Hematopoietic multipotent progenitor cell treated with erythropoietin and hydrocortisone succinate and interleukin-3 and kit ligand, for 4 days (in vitro differentiated cells): ENCODE measurements at regions not wholly inside any gene's neighbourhood (a gene's known extent, or its start where the extent isn't known, plus 50 kb on each side); places are given as distances from the start of the nearest gene placed in this dataset.
A peak's percentile ranks its signal among the peaks of the same experiment; 100 is the strongest.

Source experiments
- DNase-seq: peaks from one replicate; pipeline ENCODE4 v3.0.0-alpha.2; 2015

DNA sequence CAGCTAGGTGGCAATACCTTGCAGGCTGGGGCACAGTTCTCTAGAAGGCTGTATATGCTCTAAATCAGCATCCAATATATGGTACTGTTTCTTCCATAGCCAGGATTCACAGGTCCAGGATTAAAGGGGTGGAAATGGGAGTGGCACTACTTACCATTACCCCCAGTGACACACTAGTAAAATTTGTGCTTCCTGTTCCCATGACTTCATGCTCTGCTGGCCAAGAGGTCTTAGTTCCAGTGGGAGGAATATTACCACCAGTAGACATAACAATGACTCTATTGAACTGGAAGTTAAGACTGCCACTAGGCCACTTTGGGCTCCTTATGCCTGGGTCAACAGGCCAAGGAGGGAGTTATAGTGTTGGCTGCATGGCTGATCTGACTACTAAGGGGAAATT is 174.3 kb upstream of the TNFAIP3 start:
- no peak for DNase-seq

DNA sequence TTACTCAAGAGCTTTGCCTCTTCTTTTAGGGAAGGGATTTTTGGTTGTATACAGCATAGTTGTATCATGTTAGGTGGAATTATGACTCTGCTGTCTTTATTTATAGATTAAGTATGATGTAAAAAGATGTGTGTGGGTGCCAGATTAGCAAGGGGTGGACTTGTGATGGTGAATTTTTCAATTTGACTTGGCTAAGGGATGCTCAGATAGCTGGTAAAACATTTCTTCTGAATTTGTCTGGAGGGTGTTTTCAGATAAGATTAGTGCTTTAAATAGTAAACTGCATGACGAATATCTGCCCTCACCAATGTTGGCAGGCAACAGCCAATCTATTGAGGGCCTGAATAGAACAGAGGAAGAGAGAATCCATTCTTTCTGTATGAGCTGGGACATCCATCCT is 173.3 kb upstream of the TNFAIP3 start:
- DNase-seq, result peak; percentile 69

DNA sequence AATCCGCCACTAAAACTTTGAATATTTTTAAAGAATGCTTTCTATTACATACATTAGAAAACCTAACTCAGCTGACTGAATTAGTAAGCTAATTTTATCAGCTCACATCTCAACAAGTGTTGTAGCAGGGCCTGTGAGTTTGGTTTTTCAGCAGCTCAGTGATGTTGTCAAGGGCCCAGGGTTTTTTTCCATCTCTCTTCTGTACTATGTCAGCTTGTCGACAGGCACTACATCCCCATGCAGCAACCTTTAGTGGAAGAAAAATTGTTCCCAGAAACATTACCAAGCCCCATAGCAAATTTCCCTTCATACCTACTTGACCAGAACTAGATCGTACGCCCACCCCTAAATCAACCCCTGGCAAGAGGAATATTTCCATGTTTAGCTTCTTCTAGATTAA is 170.3 kb upstream of the TNFAIP3 start:
- no peak for DNase-seq

DNA sequence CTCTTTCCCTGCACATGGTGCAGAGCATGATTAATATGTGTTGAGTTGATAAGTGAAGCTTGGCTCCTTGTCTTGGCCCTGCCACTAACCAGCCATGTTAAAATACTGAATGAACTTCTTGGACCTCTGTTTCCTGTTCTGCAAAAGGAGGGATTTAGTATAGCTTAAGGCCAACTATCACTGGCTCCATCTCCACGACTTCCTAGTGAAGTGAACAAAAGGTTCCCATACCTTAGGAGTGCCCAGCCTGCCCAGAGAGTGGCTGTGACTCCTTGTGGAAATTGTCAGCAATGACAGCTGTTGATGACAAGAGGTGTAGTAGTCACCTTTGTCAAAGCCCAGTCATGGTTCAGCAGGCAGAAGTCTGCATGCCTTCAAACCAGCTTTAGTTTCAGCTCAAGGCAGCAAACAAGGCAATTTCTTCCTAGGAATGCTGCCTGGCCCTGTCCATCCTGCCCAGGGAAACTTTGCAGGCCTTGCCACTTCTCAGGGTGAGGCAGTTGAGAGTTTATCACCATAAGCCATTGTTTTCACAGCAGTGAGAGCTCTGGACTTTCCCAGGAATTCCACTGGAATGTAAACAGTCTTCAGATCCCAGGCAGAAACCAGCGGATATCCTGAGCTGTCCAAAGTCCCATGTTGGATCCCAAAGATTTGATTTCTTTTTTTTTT is 169.7 kb upstream of the TNFAIP3 start:
- DNase-seq, result no peak

DNA sequence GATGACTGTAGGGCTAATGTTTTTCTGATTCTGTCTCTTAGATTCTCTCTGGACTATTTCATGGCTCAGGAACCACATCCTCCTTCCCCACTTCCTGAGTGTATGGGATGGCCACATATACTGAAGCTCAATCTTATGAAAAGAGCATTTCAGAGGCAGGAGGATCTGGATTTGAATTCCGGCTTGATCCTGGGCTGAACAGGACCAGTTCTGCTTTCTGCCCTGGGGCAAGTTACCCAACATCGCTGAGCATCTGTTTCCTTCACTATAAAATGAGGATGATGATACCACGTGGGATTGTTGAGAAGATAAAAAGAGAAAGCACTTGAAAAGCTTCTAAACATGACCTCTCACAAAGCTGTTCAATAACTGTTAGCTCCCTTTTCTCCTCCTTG is 168.4 kb upstream of the TNFAIP3 start:
- DNase-seq, result peak; percentile 70

DNA sequence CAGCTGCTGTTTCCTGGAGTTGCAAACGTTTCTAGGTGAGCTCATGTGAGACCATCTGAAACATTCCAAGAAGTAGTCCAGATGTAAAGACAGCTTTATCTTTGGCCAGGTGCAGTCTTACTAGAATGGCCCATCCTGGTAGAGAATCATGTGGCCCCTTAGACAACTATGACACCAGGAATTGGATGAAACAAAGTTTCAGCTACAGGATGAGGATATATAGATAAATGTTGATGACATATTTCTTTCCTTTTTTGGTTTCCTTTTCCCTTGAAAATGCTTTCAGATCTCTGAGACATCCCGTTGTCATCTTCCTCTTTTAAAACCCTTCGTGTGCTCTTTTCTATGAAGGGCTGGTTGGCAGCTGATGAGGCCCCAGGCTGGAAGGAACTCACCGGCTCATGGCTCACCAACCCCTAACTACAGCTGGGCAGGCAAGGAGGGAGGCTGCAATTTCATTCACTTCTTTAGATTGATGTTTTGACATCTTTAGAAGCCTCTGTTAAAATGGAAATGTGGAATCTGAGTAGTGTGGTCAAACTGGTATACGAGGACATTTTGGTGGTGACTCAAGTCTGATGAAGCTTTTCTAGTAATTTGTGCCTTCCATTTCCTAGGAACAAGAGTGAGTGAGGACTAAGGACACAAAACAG is 167.9 kb upstream of the TNFAIP3 start:
- DNase-seq, result peak; percentile 62

DNA sequence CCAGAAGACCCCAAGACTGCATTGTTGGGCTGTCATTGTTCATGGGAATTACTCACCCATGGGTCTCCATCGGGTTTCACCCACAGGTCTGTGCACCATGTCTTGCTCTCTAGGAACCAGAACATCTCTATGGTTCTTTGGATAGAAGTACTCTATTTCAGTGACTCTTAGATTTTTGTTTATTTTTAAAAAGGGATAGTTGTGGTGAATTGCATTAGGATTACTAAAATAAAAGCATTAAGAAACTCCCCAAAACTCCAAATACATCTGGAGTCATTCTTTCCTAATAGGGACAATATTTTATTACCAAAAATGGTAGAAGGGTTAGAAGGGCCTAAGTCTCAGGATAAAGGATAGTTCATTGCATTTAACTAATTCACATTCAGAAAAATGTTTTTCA is 166.9 kb upstream of the TNFAIP3 start:
- no peak for DNase-seq

DNA sequence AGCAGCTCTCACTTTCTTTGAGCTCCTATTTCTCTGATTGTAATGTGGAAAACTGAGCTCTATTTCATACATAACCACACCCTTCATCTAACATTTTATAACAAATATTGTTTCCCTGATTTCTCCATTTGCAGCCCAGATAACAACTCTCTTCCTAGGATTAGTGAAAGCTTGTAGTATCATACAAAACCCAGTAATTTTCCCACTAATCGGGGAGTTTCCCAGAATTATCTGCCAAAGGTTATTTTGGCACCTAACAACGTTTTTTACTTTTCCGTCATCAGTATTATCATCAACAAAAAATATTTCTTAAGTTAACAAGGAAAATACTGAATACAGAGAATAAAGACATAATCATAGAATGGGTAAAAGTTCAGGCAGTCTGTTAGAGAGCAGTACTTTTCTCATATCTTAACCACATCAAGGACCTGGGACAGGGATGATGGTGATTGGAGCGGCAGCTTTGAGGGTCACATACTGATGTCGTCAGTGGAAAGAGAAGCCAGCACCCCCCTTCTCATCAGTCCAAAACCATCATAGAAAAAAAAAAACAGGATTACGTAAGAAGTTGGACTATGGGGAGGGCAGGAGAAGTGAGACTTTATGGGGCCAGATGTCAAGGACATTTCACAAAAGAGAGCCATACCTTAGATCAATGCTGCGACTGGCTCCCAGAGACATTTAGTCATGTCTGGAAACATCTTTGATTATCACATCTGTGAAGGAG is 166.1 kb upstream of the TNFAIP3 start:
- DNase-seq, result no peak

DNA sequence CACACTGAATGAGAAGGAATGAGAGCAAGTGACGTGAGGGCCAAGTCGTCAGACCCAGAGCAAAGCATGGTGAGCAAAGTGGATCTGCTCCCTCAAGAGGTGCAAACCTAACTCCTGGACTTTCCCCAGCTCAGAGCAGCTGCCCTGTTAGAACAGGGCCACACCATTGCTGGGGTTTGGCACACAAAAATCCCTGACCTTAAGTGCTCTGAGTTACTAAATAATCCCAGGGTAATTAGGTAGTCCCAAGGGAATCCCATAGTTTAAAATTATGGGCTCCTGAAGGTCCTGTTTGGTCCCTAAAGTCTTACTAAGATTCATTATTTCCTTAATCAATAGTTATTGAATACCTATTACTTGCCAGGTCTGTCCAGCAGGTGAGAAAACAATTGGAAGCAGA is 165.1 kb upstream of the TNFAIP3 start:
- DNase-seq, result no peak

DNA sequence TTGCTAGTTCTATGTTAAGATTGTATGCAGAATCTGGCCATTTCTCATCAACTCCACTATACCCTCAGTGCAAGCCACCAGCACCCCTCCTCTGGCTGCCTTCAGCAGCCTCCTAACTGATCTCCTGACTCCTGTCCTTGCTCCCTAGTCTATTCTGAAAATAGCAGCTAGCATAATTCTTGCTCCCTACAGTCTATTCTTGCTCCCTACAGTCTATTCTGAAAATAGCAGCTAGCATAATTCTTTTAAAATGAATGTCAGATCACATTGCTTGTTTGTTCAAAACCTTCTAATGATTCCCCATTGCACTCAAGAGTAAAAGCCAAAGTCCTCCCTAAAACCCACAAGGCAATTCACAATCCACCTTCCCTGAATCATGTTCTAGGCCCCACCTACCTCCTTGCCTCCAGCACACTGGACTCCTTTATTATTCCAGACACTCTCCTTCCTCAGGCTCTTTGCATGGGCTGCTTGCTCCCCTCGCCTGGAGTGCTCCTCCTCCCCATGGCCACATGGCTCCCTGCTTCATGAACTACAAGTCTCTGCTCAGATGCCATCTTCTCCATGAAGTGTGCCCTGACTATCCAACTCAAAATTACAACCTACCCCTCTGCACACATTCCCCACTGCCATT is 164.2 kb upstream of the TNFAIP3 start:
- DNase-seq, result no peak

DNA sequence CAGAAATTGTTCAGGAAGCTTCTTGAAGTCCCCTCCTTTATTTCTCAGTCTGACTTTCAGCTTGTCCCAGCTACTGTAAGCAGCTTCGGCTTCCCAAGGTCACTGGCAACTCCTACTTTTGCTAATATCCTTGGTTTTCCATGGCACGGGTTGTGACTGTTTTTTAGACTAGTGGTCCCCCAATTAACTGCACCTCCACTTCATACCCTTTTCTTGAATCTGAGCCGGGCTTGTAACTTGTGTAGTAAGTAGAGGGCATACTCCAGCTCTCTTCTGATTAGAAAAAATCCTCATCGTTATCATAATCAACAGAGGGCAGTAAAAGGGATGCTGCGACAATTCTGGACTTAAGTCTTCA is 162.3 kb upstream of the TNFAIP3 start:
- no peak for DNase-seq

DNA sequence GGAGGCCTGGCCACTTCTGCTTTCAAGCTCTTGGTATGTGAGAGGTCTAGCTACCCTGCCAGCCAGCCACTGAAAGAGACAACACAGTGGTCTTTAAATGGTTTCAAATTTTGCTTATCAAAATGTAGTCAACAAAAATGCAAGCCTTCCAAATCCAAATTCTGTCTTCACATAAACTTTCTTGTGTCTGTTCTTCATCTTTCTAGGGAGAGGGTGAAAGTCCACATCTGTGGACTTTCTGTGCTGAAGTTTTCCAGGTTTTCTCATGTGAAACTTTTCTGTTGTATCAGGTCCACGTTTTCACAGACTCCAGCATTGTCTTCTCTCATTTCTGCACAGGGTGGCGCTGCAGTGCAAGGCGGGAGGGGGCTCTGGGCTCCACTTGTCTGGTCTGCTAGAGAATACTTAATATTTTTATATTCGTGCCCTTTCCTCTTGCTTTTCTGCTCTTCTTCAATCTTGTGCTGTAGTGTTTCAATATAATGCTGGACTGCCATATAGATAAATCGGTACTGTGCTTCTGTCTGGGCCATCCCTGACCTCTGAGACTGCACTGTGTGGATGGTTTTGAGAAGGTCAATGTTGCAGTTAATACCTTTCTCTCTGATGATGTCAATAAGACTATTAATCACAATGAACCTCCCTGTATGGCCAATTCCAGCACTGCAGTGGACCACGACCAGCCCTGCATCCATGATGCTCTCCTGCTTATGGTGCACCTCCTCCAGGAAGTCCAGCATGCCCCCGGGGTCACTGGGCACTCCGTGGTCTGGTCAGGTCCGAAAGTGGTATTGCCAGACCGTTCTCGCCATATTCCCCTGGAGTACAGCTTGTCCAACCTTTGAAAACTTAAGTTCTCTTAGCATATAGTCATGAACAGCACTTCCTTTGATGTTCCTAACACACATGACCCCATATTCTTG is 161.6 kb upstream of the TNFAIP3 start:
- DNase-seq, result peak; percentile 80

DNA sequence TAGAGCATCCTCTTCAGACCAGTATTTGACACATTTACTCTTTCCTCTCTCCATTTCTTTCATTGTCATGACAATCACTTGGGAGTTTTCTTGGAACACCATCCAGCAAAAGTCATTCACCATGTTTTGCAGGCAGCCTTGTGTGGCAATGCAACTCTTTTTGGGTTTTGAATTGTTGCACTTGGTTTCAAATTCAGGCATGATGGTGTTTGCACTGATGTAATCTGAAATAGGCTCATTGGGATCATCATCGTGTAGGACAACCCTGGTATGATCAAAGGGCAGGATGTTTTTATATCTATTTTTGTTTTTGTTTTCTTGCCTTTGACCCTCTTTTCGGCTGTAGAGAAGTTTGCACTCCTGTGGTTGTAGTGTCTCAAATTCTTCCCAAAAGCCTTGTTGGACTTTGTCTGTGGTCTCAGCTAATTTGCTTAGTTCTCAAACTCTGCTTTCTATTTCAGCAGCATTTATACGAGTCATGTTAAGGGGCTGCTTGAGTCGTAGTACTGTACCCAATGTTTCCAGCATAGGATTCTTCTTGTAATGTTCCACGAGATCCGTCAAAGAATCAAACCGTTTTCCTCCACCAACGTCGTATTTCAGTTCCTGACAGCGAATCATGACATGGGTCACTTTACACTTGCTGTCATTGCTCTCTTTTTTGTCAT is 160.8 kb upstream of the TNFAIP3 start:
- DNase-seq, result no peak

DNA sequence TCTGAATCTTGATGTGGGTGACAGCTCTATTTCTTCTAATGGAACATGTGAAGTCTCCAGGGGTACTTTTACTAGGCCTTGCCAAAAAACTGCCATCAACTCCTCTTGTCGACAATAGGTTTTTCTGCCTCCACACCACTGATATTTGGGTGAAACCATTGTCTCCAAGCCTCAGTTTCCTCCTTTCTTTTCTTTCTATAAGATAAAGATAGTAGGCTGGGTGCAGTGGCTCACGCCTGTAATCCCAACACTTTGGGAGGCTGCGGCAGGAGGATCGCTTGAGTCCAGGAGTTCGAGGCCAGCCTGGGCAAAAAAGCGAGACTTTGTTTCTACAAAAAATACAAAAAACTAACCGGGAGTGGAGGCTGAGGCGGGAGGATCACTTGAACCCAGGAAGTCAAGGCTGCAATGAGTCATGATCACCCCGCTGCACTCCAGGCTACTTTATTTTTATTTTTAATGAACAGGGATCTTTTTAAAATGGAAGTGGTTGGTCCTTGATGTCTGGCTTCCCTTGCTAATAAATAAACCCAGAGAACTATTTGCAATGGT is 159.9 kb upstream of the TNFAIP3 start:
- no peak for DNase-seq

DNA sequence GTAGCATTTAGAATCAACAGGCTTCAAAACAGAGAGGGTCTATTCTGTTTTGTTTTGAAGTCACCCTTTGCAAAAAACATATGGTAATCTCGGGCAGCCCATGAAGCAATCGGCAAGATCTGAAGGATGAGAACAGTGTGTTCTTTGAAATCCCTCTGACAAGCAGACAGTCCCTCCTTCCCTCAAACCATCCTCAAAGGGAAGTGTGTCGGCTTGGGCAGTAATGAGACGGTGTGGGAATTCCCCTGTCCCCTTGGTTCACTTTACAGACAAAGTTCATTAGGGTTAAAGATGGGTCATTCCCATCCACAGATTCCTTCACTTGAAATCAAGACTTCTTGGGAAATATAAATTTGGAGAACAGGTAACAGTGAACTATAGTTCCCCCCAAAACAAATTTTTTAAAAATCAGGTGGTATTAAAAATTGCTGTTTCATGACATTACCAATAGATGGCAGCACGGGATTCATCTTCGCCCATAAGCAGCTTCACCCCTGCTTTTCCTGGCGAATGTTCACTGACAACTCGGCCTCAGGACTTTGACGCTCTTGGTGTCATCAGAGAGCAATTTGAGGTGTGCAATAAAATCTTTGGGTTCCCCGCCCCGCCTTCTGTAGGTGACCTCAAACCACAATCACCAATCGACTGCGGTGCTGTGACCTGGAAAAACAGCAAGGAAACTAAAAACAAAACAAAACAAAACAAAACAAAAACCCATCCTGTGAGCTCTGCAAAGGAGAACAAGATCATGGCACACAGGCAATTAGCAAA is 159.3 kb upstream of the TNFAIP3 start:
- peak; percentile 91 for DNase-seq

DNA sequence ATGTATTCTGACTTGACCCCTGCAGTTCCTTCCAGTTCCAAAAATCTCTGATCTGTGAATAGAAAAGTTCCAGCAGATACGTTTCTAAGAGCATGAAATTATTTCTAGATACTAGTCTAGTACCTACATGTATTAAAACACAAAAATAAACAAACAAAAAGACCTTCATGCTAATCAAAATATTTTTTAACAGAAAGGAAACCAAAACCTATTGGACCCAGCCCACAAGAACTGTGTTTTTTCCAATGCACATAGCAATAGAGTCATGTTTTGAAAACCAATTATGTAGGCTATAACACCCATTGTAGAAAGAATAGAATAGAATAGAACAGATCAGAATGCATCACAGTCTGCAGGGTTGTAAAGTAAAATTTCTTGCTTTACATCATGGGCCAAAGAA is 158.6 kb upstream of the TNFAIP3 start:
- no peak for DNase-seq

DNA sequence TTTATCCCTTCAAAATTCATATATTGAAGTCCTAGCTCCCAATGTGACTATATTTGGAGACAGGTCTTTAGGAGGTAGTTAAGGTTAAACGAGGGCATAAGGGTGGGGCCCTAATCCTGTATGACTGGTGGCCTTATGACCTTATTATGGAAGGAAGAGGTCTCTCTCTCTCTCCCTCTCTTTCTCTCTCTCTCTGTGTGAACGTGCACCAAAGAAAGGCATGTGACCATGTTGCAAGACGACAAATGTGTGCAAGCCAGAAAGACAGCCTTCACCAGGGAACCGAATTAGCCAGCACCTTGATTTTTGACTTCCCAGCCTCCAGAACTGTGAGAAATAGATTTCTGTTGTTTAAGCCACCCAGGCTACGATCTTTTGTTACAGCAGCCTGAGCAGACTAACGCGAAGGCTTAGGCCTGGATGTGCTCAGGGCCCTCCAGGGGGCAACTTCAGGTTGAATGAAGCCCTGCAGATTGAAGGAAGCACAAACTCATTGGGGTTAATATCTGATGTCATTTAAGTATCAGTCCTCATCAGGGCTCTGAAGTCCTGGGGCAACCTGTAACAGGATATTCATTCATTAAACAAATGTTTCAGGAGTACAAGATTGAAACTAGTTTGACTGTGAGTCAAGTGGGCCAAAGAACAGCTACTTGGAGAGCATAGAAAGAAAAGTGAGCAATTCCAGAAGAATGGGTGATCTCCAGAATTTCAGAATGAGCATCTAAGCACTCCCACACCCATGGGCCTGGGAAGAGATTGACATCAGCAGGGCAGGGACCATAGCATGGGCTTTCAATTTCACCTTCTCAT is 157.4 kb upstream of the TNFAIP3 start:
- DNase-seq, result no peak

DNA sequence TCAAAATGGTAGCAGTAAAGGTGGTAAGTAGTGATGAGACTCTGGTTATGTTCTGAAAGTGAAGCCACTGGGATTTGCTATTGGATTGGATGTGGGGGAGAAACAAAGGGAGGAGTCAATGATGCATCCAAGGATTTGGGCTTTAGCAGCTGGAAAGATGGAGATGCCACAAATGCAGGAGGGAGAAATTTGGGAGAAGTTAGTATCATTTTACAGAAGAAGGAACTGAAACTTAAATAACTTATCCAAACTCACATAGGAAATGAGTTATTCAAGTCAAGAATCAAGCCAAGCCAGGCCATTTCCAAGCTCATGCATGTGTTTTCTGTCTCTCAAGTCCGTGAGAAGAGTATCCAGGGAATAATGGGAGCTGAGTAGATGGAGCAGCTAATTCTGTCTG is 155.1 kb upstream of the TNFAIP3 start:
- DNase-seq, result no peak

DNA sequence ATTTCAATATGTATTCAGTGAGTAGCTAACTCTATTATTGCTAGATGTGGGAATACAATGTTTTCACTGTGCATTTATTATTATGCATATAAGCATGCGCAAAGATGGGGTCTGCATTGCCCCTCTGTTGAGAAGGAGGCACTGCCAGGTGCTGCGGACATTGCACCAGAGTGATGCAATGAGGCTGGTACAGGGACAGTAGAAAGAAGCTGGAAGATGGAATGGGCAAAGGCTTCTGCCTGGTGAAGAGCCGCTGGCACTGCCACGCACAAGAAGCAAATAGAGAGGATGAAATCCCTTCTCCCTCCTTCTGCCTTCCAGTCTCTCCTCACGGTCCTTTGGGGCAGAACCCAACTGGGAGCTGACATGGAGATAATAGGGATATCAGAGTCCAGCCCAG is 154.5 kb upstream of the TNFAIP3 start:
- DNase-seq, result no peak

DNA sequence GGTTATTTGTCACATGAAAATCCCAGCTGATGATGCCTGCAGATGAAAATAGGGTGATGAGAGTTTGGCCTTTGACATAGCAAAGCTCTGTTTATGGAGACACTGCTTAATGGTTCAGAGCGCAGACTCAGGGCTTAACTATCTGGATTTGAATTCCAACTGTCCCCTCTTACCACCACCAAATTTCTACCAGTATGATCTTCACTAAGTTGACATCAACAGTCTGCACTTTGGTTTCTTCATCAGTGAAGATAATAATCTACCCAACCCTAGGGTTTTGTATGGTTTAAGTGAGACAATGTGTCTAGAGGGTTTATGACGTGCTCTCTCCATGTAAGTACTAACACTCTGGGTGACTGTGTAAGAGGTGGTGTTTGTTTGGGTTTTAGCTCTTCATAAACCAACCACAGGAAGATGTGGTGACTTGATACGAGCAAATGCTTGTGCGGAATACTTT is 151.4 kb upstream of the TNFAIP3 start:
- DNase-seq, result peak; percentile 76
